ENCODE measurements at regions not wholly inside any gene's neighbourhood (a gene's known extent, or its start where the extent isn't known, plus 50 kb on each side); places are given as distances from the start of the nearest gene placed in this dataset.

GRCh38 chr5:135211083-135211790, 177.2 kb upstream of the PITX1 start:
- no peak overlapping the region for H3K4me3 ChIP-seq (ENCODE audit: low read depth, low read length)
- H3K36me3 ChIP-seq (ENCODE audit: control insufficient read depth, insufficient read depth, low read length) = no peaks in the 10 kb centered on the region
- no peak for DNase-seq (ENCODE audit: low read depth)
- H3K27me3 ChIP-seq (ENCODE audit: control insufficient read depth, insufficient read depth, low read length) = peaks cover 5% of the 10 kb centered on the region
- no peak for TF ChIP-seq CTCF (IDR thresholded peaks at IDR 0.05; ENCODE audit: insufficient read depth, low read length, poor library complexity, severe bottlenecking)

GRCh38 chr5:135210286-135211055, 176.4 kb upstream of the PITX1 start:
- no peak for TF ChIP-seq CTCF (IDR thresholded peaks at IDR 0.05; ENCODE audit: insufficient read depth, low read length, poor library complexity, severe bottlenecking)
- Histone ChIP-seq H3K4me3 (ENCODE audit: low read depth, low read length) (no peak overlapping the region), H3K27me3 (ENCODE audit: control insufficient read depth, insufficient read depth, low read length) (peaks cover 1% of the 10 kb centered on the region), H3K36me3 (ENCODE audit: control insufficient read depth, insufficient read depth, low read length) (no peaks in the 10 kb centered on the region)
- DNase-seq (ENCODE audit: low read depth) = no peak

- H3K36me3 ChIP-seq (ENCODE audit: control insufficient read depth, insufficient read depth, low read length) = no peaks in the 10 kb centered on the region
- no peak overlapping the region for H3K4me3 ChIP-seq (ENCODE audit: low read depth, low read length)
- DNase-seq (ENCODE audit: low read depth) = peak; percentile 66
- peak; percentile 41 for TF ChIP-seq CTCF (IDR thresholded peaks at IDR 0.05; ENCODE audit: insufficient read depth, low read length, poor library complexity, severe bottlenecking)
- H3K27me3 ChIP-seq (ENCODE audit: control insufficient read depth, insufficient read depth, low read length) = no peaks in the 10 kb centered on the region
Measured at GRCh38 chr5:135208903-135209721, 175.1 kb upstream of the PITX1 start.

- no peak for TF ChIP-seq CTCF (IDR thresholded peaks at IDR 0.05; ENCODE audit: insufficient read depth, low read length, poor library complexity, severe bottlenecking)
- no peak overlapping the region for H3K4me3 ChIP-seq (ENCODE audit: low read depth, low read length)
- no peak for DNase-seq (ENCODE audit: low read depth)
- no peaks in the 10 kb centered on the region for H3K36me3 ChIP-seq (ENCODE audit: control insufficient read depth, insufficient read depth, low read length)
- H3K27me3 ChIP-seq (ENCODE audit: control insufficient read depth, insufficient read depth, low read length) = no peaks in the 10 kb centered on the region
Measured at GRCh38 chr5:135208555-135208902, 174.5 kb upstream of the PITX1 start.

- Histone ChIP-seq H3K27me3 (ENCODE audit: control insufficient read depth, insufficient read depth, low read length) (no peaks in the 10 kb centered on the region), H3K36me3 (ENCODE audit: control insufficient read depth, insufficient read depth, low read length) (no peaks in the 10 kb centered on the region), H3K4me3 (ENCODE audit: low read depth, low read length) (no peak overlapping the region)
- no peak for TF ChIP-seq CTCF (IDR thresholded peaks at IDR 0.05; ENCODE audit: insufficient read depth, low read length, poor library complexity, severe bottlenecking)
- DNase-seq (ENCODE audit: low read depth) = no peak
Measured at GRCh38 chr5:135207866-135208265, 173.8 kb upstream of the PITX1 start.
